GM19468 (cell line): ENCODE measurements at regions not wholly inside any gene's neighbourhood (a gene's known extent, or its start where the extent isn't known, plus 50 kb on each side); places are given as distances from the start of the nearest gene placed in this dataset.

Experiments
- ATAC-seq: cut with Tn5 transposase; IDR thresholded peaks from one replicate; pipeline ENCODE4 v1.9.1; 2021; ENCODE audit warnings: mild to moderate bottlenecking, moderate library complexity, moderate number of reproducible peaks; ENCODE audit not compliant: unreplicated experiment; ENCODE audit errors: extremely low read depth

GRCh38 chr2:60652832-60653340, 99.4 kb upstream of the BCL11A start:
- ATAC-seq: no peak

GRCh38 chr2:60657673-60658072, 98.4 kb upstream of the PAPOLG start:
- no peak for ATAC-seq

- ATAC-seq: no peak
These were observed 97.0 kb upstream of the PAPOLG start for GRCh38 chr2:60659026-60659425.

- ATAC-seq: no peak
These were observed 94.9 kb upstream of the PAPOLG start for GRCh38 chr2:60661073-60661738.

- ATAC-seq: no peak
These were observed 93.3 kb upstream of the PAPOLG start for GRCh38 chr2:60662781-60663180.

GRCh38 chr2:60671966-60672365, 84.1 kb upstream of the PAPOLG start:
- ATAC-seq: no peak

- peak; percentile 91 for ATAC-seq
These were observed 81.4 kb upstream of the PAPOLG start for GRCh38 chr2:60674524-60675165.

- no peak for ATAC-seq
These were observed 80.8 kb upstream of the PAPOLG start for GRCh38 chr2:60675301-60675700.

- no peak for ATAC-seq
These were observed 79.2 kb upstream of the PAPOLG start for GRCh38 chr2:60676706-60677330.

- no peak for ATAC-seq
These were observed 78.7 kb upstream of the PAPOLG start for GRCh38 chr2:60677356-60677755.

GRCh38 chr2:60678551-60678950, 77.5 kb upstream of the PAPOLG start:
- ATAC-seq: no peak

GRCh38 chr2:60679036-60679780, 76.9 kb upstream of the PAPOLG start:
- ATAC-seq: no peak

- ATAC-seq: no peak
These were observed 62.5 kb upstream of the PAPOLG start for GRCh38 chr2:60693551-60693950.

- ATAC-seq: no peak
These were observed 60.3 kb upstream of the PAPOLG start for GRCh38 chr2:60695793-60696192.

- no peak for ATAC-seq
These were observed 56.5 kb upstream of the PAPOLG start for GRCh38 chr2:60699617-60700016.

GRCh38 chr2:60706021-60706420, 50.0 kb upstream of the PAPOLG start:
- ATAC-seq: no peak
